HCT116 (cell line): ENCODE measurements at regions not wholly inside any gene's neighbourhood (a gene's known extent, or its start where the extent isn't known, plus 50 kb on each side); places are given as distances from the start of the nearest gene placed in this dataset.

Source experiments
- CTCF ChIP-seq, 3 experiments: fragments of 200-600 bp in 1 of 3; sonication (generic) in 1 of 3; IDR thresholded peaks in 2 of 3; conservative IDR thresholded peaks in 1 of 3; 2 replicates each; pipeline ENCODE4 v1.5.1; 2012 to 2017; ENCODE audit warnings: low read depth in 2 of 3, low read length in 2 of 3, antibody characterized with exemption in 1 of 3, borderline replicate concordance in 1 of 3, control low read depth in 1 of 3, mild to moderate bottlenecking in 1 of 3, mixed read lengths in 1 of 3, mixed run types in 1 of 3, moderate library complexity in 1 of 3; ENCODE audit not compliant: insufficient read depth in 1 of 3
- ELF1 ChIP-seq: IDR thresholded peaks from 2 replicates; pipeline ENCODE4 v1.6.1; 2012; ENCODE audit warnings: low read depth, borderline replicate concordance
- EZH2phosphoT487 ChIP-seq: fragments of 200-600 bp; IDR thresholded peaks from 2 replicates; pipeline ENCODE4 v1.6.1; 2018; ENCODE audit warnings: antibody characterized with exemption, borderline replicate concordance
- POLR2A ChIP-seq: IDR thresholded peaks from 2 replicates; pipeline ENCODE4 v1.7.0; 2011; ENCODE audit warnings: borderline replicate concordance; ENCODE audit not compliant: insufficient read depth, insufficient read length; ENCODE audit errors: extremely low read depth
- RAD21 ChIP-seq: IDR thresholded peaks from 2 replicates; pipeline ENCODE4 v1.6.1; 2012; ENCODE audit warnings: low read depth, mild to moderate bottlenecking
- SIN3A ChIP-seq: IDR thresholded peaks from 2 replicates; pipeline ENCODE4 v1.6.1; 2012; ENCODE audit warnings: low read depth
- ZBTB33 ChIP-seq: IDR thresholded peaks from 2 replicates; pipeline ENCODE4 v1.6.1; 2011; ENCODE audit warnings: mild to moderate bottlenecking, low read length, moderate library complexity; ENCODE audit not compliant: insufficient replicate concordance; ENCODE audit errors: extremely low read depth
- ZNF274 ChIP-seq: fragments of 200-500 bp; sonication (Bioruptor generic); IDR thresholded peaks from 2 replicates; pipeline ENCODE4 v1.6.1; 2014; ENCODE audit warnings: mild to moderate bottlenecking, low read depth, low read length, inconsistent platforms

GRCh38 chr20:20938599-20938998, 167.6 kb downstream of the LINC00237 start:
- no peak for TF ChIP-seq EZH2phosphoT487
- TF ChIP-seq POLR2A: no peak
- no peak for TF ChIP-seq CTCF (IDR thresholded peaks at IDR 0.05 in 2 of 3, conservative IDR thresholded peaks at IDR 0.05 in 1 of 3; ENCODE audit: borderline replicate concordance in 1 of 3, insufficient read depth in 1 of 3, low read depth in 2 of 3, low read length in 2 of 3)
- TF ChIP-seq RAD21: no peak
- no peak for TF ChIP-seq ZNF274
- no peak for TF ChIP-seq ELF1
- TF ChIP-seq ZBTB33: no peak
- no peak for TF ChIP-seq SIN3A
